ENCODE measurements at regions not wholly inside any gene's neighbourhood (a gene's known extent, or its start where the extent isn't known, plus 50 kb on each side); places are given as distances from the start of the nearest gene placed in this dataset.
A peak's percentile ranks its signal among the peaks of the same experiment; 100 is the strongest.
"Not testable (repeated sequence)": the region's sequence is repeated elsewhere in the genome, so short reads cannot be mapped to it uniquely, and the experiment has no call there.

DNA sequence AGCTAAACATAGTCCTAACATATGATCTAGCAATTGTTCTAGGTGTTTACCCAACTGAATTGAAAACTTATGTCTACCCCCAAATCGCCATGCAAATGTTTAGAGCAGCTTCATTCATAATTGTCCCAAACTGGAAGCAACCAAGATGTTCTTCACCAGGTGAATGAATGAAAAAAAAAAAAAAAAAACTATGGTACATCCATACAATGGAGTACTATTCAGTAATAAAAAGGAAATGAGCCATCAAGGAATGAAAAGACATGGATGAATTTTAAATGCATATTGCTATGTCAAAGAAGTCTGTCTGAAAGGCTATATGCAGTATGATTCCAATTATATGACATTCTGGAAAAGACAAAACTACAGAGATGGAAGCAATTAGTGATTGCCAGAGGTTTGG lies 98.6 kb upstream of the ITPRID2 start:
- no peak for DNase-seq

DNA sequence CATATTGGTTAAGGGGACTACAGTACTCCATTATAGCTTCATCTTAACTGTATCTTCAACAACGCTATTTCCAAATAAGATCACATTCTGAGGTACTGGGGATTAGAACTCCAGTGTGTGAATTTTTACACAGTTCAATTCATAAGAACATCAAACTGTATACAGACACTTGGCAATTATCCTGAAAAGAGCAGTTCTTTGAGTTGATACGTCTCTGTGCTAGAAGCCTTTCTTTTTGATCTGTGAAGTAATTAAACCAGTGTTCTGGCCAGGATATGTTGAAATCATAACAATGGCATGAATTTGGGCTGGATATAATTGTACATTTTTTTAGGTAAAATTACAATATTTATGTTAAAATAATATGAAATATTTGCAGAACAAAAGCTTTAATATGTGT lies 93.5 kb upstream of the ITPRID2 start:
- DNase-seq = no peak

DNA sequence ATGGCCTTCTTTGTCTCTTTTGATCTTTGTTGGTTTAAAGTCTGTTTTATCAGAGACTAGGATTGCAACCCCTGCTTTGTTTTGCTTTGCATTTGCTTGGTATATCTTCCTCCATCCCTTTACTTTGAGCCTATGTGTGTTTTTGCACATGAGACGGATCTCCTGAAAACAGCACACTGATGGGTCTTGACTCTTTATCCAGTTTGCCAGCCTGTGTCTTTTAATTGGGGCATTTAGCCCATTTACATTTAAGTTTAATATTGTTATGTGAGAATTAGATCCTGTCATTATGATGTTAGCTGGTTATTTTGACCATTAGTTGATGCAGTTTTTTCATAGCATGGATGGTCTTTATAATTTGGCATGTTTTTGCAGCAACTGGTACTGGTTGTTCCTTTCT lies 89.2 kb upstream of the ITPRID2 start:
- not testable (repeated sequence) for DNase-seq

DNA sequence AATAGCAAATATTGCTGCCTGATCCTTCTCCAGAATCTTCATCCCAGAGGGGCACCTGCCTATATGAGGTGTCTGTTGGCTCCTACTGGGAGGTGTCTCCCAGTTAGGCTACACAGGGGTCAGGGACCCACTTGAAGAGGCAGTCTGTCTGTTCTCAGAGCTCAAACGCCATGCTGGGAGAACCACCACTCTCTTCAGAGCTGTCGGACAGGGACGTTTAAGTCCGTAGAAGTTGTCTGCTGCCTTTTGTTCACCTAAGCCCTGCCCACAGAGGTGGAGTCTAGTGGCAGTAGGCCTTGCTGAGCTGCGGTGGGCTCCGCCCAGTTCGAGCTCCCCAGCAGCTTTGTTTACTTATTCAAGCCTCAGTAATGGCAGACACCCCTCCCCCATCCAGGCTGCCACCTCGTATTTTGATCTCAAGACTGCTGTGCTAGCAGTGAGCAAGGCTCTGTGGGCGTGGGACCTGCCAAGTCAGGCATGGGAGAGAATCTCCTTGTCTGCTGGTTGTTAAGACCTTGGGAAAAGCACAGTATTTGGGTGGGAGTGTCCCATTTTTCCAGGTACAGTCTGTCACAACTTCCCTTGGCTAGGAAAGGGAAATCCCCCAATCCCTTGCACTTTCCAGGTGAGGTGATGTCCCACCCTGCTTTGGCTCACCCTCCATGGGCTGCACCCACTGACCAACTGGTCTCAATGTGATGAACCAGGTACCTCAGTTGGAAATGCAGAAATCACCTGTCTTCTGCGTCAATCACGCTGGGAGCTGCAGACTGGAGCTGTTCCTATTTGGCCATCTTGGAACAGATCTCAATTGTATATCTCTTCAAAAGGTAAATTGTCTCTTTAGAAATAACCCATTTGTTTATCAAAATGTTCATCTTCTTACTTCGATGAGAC lies 87.4 kb upstream of the ITPRID2 start:
- DNase-seq = not testable (repeated sequence)

DNA sequence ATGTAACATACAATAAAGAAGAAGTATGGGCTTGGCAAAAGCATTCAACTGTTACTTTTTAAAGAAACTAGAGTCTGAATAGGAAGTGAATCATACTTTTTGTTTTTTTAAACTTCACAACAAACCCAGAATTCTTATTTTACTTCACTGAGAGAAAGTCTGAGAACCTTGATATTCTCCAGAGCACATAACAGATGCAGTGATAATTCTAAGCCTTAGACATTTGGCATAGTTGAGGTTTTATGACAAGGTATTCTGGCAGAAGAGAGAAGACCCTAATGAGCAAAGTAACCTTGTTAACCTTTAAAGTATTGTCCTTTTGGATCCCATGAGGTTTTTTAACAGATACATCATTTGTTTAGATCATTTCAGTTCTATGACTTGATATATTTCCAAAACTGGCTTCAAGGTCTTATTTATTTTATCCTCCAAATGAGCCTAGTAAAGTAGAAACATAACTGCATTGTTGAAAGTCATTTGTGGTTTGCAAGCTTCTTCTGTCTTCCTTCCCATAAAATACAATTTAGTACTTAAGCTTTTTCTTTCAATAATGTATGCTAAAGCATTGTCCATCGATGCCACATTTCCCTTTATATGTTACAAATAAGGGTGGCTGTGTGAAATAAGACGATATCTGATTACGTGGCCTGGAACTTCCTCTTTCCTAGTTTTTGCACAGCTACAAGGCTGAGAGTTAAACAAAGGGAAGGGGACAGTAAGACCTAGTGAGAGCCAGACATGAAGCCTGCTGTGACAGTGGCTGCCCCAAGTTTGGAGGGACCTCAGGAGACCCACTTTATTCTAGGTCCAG lies 86.1 kb upstream of the ITPRID2 start:
- DNase-seq = peak; percentile 62

DNA sequence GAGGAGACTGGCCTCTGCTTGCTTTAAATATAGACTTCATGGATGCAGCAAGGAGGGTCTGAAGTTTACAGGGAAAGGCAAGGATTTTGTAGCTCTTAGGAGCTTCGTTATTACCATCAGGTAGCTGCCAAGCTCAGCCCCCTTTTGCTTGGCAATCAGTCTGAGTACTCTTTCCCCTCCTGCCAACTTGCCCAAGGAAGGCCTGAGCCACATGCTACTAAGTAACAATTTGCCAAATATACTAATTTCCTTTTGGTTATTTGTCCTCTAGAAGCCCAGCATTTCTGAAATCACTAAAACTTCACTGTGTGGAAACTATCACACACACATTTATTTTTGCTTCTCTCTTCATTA lies 85.5 kb upstream of the ITPRID2 start:
- DNase-seq = no peak

DNA sequence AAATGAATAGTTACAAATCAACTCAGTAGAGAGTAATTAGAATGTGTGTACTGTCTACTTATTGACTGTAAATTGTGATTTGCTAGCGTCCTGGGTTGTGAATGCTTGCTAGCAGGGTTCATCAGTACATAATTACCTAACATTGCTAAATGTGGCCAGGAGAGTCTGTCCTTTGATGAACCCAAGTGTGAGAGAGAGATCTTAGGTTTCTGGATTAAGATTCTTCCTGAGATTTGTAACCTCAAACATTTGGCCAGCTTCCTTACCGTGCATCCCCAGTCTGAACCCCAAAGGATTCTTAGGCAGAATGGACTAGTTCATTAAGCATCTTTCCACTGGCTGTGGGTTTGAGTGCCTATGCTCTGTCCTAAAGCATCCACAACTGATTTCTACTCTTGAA lies 84.0 kb upstream of the ITPRID2 start:
- no peak for DNase-seq

DNA sequence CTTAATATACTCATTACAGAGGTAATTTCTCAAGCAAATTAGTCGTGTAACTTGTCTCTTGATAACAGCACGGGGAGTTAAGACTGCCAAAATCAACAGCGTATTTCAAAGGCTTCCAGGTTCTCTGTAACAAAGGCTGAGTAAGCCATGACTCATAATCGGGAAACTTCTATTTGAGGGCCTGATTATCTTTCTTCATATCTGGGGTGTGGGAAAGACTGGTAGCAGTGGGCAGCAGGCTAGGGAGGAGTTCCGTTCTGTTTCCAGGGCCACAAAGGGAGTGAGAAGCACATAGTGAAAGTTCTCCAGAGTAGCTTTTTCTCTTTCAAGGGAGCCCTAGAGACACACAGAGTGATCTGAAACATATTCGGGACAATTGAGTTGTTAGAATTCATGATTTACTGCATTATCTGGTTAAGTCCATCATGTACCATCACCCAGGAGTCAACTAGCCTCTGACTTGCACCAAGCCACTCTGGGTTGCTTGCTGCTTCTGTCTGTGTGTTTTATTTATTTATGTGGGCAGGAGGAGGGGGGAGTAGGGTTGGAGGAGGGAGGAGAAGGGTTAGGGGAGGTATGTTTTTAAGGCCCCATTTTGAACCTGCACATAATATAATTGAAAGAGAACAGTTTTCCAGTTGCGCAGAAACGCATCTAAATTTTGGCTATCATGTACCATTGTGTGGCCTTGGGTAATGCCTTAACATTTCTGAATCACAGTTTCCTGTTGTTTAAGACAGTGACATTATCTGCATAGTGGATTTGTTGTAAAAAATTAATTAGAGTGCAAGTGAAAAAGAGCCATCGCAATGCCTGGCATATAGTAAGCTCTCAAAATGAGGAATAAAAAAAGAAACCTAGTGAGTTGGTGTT lies 80.5 kb upstream of the ITPRID2 start:
- peak; percentile 86 for DNase-seq

DNA sequence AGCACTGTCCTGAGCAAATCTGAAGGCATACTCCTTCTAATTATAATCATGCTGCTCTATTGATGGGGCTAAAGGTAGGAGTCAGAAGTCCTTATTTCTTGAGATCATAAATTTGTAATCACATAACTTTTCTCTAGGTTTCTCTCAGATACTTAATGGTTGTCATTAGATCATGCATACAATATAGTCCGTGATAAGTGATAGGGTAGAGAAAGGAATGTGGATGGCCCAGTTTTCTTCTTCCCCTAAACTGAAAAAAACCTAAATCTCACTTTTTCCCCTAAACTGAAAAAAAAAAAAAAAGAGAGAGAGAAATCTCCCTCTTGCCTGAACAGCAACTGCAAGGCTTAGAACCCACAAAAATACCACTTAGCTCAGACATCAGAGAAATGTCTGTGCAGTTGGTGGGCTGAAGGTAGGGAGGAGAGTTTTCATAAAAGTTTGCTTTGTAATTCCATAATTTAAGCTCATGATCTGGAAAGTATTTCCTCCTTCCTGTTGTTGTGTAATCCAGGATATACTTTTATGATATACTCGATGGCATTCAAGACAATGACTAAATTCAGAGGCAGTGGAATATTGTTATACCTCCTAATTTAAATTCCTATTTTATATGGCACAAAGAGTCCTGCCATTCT lies 79.3 kb upstream of the ITPRID2 start:
- no peak for DNase-seq

DNA sequence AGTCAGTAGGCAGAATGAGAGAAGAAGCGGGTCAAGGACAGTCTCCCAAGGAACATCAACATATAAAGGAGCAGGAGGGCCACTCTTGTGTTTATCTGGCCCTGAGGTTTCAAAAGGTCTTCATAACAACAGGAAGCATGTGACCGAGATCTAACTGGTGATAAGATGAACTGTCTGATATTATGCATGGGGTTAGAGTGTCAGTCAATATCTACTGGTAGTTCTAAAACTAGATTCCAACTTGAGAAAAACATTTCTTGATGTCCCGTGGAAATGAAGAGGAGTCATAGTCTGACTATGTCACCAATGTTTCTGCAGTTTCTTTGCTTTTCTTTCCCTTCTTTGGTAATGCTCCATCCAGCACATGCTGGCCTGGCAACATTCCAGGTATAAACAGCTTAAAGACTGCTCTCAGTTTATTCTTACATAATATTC lies 77.5 kb upstream of the ITPRID2 start:
- peak; percentile 26 for DNase-seq

DNA sequence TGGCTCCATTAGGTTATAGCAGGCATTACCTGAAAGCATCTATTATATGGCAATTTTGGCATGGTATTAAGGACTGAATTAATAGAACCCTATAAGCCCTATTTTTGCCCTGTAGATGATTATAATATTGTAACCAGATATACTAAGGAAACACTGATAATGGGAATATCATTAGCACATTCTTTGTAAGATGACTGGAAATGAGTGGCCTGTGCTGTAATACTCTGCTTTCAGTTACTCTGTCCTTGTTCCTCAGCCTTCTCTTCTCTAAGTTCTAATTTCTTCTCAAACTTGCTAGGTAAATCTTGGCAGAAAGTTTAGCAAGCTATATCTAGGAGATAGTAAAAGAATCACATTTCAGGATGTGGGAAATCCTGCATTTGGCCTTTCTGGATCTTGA lies 74.0 kb upstream of the ITPRID2 start:
- no peak for DNase-seq

DNA sequence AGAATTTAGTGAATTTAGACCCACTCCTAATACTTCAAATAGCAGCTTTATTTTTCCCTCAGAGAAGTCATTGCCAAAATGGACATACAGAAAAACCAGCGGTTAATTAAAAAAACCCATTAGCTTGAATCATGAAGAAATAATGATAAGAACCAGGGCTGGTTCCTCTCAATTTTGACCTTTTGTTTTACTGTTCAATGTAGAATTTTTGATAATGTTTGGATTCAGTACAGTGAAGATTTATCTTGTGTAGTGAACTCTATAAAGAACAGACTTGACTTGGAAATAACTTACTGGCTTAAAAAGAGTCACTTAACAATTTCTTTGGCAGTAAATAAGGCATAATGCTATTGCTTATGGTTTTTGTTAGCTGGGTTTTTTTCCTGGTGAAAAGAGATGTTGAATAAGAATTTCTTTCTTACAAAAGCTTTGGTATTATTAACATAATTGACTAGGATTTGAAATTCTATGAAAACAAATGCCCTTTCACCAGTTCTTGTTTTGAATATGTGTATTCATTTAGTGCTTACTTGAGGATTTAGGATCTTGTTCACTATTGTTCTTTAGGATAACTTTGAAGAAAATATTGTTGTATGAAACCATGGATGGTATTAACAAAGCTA lies 73.4 kb upstream of the ITPRID2 start:
- DNase-seq = no peak

DNA sequence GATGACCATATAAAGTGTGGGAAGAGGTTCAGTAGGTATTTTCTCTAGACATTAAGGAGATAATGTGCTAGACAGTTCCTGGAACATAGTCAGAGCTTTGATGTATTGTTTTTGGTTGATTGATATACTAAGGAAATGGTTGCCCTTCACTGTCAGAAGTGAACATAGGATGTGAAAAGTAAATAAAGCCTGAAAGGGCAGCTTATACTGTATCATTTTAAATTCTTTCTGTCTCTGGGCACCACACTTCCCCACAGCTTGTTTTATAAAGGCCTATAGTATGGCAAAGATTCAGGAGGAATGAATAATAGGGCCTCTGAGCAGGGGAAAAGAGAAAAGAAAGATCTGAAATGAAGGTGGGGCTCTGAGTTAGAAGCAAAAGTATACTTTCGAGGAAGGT lies 72.7 kb upstream of the ITPRID2 start:
- DNase-seq = no peak

DNA sequence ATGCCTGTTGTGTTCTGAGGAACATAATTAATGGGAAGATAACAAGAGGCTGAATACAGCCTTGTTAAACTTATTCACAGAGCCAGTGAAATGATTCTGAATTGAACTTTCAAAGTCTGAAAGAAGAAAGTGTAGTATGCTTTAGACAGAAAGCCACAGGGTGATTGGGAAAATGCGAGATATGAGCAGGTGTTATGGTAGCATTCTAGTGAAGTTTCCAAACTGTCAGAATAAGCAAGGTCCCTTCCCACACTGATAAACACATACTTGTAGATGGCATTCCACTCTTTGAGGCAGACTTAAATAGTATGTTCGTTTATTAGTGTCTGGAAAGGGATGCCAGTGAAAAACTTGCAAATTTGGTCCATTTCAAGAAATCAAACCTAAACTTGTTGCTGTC lies 70.5 kb upstream of the ITPRID2 start:
- no peak for DNase-seq

DNA sequence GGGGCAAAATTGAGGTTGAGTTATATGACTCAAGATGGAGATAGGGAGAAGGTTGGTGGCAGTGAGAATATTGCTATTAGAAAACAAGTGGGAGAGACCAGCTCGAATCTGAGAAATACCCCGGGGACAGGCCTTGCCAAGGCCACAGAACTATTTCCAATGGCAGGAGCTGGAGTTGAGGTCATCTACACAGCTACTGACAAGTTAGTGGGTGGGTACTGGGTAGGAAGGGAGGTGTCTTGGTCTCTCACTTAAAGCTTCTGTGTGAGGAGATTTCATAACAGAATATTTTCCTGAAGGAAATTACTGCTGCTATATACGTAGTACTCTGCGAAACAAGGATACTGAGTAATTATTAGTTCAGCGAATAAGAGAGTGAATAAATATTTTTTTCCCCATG lies 69.4 kb upstream of the ITPRID2 start:
- DNase-seq = no peak

DNA sequence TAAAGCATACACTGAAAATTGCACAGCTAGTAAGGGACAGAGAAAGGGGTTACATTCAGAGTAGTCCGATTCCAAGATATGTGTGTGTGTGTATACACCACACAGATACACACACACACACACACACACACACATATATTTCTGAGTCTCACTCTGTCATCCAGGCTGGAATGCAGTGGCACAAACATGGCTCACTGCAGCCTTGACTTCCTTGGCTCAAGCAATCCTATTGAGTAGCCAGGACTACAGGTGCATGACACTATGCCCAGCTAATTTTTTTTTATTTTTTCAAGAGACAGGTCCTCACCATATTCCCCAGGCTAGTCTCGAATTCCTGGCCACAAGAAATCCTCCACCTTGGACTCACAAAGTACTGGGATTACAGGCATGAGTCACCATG lies 68.1 kb upstream of the ITPRID2 start:
- DNase-seq = no peak

DNA sequence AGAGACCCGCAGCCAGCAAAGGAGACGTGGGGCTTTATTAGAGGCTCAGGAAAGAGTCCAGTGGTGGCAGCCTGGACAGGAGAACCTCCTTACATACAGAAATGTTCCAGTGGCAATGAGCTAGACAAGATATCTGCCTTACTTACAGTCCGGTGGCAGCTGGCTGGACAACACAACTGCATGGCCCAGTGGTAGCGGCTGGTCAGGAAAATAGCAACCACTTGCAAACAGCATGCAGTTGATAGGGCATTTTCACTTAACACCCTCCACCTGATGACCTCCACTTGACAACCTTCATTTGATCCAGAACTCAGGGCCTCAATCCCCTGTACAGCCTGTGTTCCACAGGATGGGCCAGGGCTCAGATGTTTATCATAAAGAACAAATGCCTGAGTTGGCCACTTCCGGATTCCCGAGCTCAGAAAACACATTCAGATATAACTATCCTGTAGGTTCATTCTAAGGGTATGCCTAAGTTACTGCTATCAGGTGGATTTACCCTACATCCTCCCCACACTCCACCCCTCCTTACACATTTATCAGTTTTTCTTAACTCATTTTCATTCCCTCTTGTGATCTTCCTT lies 63.3 kb upstream of the ITPRID2 start:
- no peak for DNase-seq

DNA sequence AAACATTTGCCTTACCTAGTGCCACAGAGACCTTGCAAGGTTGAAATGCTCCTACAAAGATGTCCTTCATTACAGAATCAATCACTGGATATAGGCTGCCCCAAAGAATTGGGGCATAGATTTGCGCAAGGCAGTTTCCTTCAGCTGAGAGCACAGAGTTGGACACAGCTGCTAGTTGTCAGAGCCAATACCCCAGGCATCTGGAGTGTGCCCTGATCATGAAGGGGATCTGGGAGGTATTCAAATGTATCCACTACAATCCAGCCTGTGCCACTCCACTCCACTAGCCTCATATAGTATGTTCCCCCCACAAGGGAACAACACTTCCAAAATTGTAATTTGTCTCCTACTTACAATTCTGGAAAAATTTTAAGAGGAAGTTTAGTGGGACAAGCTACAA lies 62.3 kb upstream of the ITPRID2 start:
- DNase-seq = no peak

DNA sequence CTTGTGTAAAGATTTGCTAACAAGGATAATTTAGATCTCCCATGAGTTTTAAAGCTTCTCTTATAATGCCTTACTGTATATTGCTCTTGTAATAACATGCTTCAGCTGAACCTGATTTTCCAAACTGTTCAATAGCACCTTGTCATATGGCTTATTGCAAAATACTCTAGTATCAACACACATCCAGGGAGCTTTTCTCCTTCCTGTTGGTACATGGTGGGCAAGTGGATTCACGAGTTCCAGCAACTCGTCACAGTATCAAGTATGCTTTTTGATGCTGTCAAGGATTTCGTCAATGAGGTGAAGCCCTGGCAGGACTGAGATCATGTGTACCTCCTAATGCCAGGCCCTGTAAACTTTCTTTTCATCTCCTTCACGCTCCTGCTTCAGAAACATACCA lies 59.5 kb upstream of the ITPRID2 start:
- DNase-seq = no peak

DNA sequence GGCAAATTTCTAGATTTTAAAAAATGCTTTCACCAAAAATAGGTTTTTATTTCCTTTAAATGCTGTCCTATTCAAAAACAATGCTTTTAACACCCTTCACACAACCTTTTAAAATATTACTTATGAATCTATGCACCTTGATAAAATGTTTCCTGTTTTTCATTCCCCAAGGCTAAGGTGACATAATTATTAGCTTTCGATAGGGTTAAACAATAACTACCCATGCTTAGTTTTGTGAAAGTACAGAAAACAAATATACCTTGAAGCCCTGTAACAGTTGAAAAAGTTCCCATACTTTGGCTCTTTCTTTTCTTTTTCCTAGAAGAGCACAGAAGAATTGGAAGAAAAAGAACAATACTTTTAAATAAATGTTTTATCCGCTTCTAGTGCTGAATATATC lies 54.9 kb upstream of the ITPRID2 start:
- DNase-seq = no peak

DNA sequence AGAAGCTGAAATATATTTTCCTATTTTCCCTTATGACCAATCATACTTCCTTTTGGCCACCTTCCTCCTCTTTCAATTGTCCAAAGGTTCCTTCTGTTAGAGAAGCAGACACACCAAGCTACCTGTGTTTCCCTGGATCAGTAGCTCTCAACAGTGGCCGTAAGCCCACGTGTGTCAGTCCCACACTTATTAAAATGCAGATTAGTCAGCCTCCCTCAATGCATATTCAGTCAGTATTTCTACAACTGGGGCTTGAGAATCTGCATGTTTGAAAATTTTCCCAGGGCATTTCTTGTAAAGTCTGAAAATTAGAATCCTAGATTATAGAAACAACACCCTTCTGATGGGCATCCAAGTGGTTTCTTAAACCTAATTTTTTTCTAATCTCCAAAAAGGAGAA lies 54.0 kb upstream of the ITPRID2 start:
- no peak for DNase-seq

DNA sequence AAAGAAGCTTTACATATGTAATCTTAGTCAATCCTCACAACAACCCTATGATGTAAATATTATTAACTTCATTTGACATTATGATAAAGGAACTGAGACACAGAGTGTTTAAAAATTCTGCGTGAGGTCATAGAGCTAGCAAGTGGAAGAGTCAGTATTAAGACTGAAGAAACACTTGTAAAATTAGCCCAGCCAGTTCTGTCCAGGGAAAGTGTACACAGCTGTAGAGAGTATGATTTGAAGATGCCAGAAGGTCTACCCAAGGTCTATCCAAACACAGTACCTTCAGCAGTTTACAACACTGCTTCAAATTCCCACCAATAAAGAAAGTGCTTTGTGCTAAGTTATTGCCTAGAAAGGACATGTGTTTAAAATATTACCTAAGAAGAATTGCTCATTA lies 51.7 kb upstream of the ITPRID2 start:
- DNase-seq = no peak
